HG03457 (cell line): ENCODE measurements at regions not wholly inside any gene's neighbourhood (a gene's known extent, or its start where the extent isn't known, plus 50 kb on each side); places are given as distances from the start of the nearest gene placed in this dataset.

Experiments
- ATAC-seq: cut with Tn5 transposase; IDR thresholded peaks from one replicate; pipeline ENCODE4 v1.9.1; 2021; ENCODE audit warnings: moderate number of reproducible peaks; ENCODE audit not compliant: unreplicated experiment

GRCh38 chrX:45758738-45759397 is 558.2 kb upstream of the DIPK2B start:
- ATAC-seq = peak; percentile 48

DNA sequence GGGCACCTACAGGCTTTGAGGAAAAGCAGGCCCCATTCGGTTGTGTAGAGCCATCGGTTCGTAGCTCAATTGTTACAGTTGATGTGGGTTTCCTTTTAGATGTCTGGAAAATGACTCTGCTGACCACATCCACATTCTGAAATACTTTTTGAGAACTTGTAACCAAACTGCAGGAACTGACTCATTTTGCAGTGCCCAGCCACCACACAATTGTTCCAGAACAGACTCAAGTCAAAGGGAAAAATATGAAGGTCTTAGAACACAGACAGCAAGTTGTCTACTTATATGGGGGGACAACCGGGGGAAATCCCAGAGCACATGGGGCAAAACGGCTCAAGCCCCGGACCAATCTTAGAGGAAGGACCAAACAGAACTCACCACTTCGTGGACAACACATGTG is 557.6 kb upstream of the DIPK2B start:
- no peak for ATAC-seq

- no peak for ATAC-seq
Observed at GRCh38 chrX:45757272-45757671, 556.6 kb upstream of the DIPK2B start.

DNA sequence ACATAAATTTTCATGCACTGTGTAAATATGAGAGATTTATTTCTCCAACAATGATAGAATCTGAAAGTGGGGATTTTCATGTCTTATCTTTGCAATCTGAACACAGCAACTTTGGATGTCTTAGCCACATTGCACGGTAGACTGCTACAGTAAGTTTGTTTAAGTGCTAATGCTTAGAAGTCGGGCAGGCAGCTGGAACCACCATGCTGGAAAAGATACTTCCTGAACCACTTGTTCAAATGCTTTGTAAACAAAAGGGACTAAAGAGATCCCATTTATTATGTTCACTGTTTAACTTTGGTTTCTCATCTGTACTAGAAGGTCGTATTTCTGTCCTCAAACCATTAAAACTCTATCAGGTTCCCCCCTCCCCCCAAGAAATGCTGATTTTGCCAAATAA is 555.9 kb upstream of the DIPK2B start:
- no peak for ATAC-seq

GRCh38 chrX:45755703-45756102 is 555.0 kb upstream of the DIPK2B start:
- no peak for ATAC-seq

- no peak for ATAC-seq
Observed at GRCh38 chrX:45751156-45751555, 550.5 kb upstream of the DIPK2B start.

DNA sequence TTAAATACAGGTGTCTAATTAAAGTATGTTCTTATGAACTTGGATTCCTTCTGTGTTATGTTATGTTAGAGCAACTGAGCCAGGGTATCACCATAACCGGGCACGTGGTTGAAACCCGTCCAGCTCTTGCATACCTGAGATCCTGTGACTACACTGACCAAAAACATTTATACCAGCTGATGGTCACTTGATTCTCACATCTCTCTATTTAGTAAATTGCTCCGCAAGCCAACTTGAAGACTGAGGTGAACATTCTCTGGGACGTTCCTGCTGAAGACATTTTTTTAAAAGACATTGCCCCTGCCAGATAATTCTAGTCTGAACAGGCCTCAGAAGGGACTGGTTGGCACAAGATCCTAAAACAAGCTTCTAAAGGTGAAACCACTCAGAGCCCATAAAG is 550.0 kb upstream of the DIPK2B start:
- ATAC-seq = no peak

- ATAC-seq = no peak
Observed at GRCh38 chrX:45749375-45749774, 548.7 kb upstream of the DIPK2B start.

GRCh38 chrX:45748369-45748774 is 547.7 kb upstream of the DIPK2B start:
- no peak for ATAC-seq

GRCh38 chrX:45747905-45748304 is 547.2 kb upstream of the DIPK2B start:
- no peak for ATAC-seq

- ATAC-seq = no peak
Observed at GRCh38 chrX:45745479-45745878, 544.8 kb upstream of the DIPK2B start.

GRCh38 chrX:45743906-45744625 is 543.4 kb upstream of the DIPK2B start:
- no peak for ATAC-seq

DNA sequence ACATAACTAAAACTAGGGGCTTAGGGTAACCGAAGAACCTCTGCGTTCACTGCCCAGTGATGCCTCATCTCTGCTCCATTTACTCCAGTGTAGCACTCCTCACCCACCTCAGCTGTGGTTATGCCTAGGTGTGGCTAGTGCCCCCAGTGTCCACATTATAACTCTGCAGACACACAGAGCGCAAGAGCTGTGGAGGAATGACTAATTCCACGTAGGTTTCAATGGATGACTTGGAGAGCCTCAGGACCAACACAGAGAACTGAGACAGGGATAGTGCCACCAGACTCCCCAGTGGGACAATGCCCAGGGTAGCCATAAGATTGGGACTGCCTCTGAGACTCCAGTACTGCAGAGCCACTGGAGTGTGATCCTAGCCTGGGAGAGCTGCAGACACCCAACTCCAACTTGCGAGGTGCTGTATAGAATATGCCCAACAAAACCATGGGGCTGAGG is 542.4 kb upstream of the DIPK2B start:
- ATAC-seq = no peak

DNA sequence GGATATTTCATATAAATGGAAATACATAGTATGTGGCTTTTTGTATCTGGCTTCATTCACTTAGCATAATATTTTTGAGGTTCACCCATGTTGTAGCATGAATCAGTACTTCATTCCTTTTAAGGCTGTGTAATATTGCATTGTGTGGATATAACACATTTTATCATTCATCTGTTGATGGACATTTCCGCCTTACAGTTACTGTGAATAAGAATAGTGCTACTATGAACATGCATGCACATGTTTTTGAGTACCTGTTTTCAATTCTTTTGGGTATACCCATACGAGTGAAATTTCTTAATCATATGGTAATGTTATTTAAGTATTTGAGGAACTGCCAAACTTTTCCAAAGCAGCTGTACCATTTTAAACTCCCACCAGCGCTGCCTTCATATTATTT is 539.6 kb upstream of the DIPK2B start:
- no peak for ATAC-seq

- ATAC-seq = no peak
Observed at GRCh38 chrX:45735571-45735970, 534.9 kb upstream of the DIPK2B start.

- ATAC-seq = no peak
Observed at GRCh38 chrX:45731448-45731847, 530.8 kb upstream of the DIPK2B start.

GRCh38 chrX:45727761-45728160 is 527.1 kb upstream of the DIPK2B start:
- ATAC-seq = no peak

GRCh38 chrX:45722471-45722870 is 521.8 kb upstream of the DIPK2B start:
- ATAC-seq = no peak

DNA sequence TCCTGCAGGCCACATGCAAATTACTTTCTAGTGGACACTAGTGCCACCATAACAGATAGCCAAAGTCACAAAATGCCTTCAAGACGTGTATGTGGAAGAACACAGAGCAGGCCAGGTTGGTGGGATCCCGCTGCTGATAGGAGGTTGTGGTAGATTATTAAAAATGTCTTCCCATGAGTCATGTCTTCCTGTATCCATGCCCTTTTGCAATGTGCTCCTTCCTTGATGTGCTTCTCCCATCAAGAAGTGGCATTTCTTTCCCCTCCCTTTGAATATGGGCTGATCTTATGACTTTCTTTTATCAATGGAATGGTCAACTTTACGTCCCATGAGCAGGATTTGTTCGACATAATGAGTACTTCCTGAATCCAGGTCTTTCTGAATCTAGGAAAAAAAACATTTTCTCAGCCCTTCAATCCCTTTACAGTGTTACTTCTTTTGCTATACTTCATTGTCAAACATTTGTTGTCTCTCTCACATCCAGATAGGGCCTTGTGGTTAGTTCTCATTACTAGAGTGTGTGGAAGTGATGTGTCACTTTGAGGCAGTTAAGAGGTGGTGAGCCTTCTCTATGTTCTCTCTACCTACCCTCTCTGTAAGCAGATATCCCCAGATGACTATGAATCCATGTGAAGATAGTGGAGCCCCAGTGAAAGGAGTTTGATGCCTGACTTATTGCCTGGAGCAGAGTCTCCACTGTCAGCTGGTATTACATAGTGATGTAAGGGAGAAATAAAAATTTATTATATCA is 519.2 kb upstream of the DIPK2B start:
- no peak for ATAC-seq

DNA sequence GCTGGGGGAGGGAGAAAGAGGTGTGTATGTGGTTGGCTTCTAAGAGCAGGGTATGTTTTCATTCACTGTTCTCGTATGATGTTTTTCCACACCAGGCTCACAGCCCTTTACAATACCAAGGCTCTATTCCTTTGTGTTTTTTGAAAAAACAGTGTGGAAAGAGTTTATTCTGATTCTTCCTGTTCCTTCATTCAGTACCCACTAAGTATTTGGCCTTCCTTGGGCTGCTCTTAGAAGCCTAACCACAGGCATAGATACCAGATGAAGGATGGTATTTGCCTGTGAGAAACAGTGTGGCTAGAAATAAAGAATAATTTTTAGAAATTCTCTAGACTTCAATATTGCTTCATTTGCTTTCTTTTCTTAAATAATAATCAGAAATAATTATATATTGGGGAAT is 518.0 kb upstream of the DIPK2B start:
- no peak for ATAC-seq

DNA sequence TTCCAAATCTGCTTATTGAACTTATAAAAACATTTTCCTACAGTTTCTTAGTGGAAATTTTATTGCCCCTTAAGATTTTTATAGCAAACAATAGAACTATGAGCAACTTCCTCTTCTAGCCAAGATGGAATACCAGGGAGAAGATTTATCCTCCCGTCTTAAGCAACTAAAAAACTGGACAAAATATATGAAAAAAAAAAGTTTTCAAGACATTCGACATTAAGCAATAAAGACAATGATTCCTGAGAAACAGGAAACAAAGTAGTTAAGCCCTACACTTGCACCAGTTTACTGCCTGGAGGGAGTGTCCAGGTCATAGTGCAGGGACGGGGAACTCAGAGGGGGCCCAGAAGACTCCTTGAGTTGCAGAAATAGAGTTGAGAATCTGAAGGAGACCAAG is 516.1 kb upstream of the DIPK2B start:
- no peak for ATAC-seq

DNA sequence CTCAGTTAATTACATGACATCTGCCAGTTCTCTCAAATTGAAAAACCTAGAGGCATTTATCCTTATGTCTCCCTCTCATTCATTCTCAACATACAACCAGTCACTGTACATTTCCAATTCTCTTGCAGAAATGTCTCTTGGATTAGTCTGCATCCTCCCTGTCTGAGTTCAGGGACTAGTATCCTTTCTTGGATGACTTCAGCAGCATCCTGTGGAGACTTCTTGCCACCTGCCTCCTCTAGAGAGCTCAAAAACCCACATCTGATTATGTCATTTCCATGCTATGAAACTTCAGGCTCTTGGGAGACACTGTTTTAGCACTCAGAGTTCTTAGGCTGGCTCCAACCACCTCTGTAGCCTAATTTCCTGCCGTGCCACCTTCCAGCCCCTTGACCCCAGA is 515.1 kb upstream of the DIPK2B start:
- no peak for ATAC-seq
